HepG2 (cell line): ENCODE measurements at regions not wholly inside any gene's neighbourhood (a gene's known extent, or its start where the extent isn't known, plus 50 kb on each side); places are given as distances from the start of the nearest gene placed in this dataset.

Experiments
- ATAC-seq: fragments of 200-7000 bp; cut with Tn5 transposase; 3 replicates; pipeline ENCODE4 v1.9.1; 2020; ENCODE audit warnings: mild to moderate bottlenecking, moderate library complexity
- BruUV-seq: library from RNA; stranded (reverse); fragments of 400-500 nt; replicated peaks from 2 replicates; lab custom pipeline; 2021; lab: Mats Ljungman, UMichigan
- CTCF ChIA-PET: fragments of 300-600 bp; formaldehyde crosslinking; extraction: SDS; loops from one replicate; lab custom pipeline; 2021; ENCODE audit warnings: low total read pairs, inconsistent platforms, low intra/inter-chr PET ratio; lab: Yijun Ruan, JAX
- POLR2A ChIA-PET: fragments of 350-600 bp; sonication (Branson Sonifier 250); formaldehyde crosslinking; loops from one replicate; lab custom pipeline; 2020; ENCODE audit warnings: antibody characterized with exemption, inconsistent platforms; lab: Yijun Ruan, JAX
- DNase-seq: peaks from one replicate; pipeline ENCODE4 v3.0.0-alpha.2; 2015; ENCODE audit warnings: low spot score
- FAIRE-seq: peaks from 3 replicates; lab custom pipeline; 2011; peaks lifted over from hg19 to GRCh38; lab: Jason Lieb, UNC
- H2AFZ ChIP-seq: one replicate; pipeline ENCODE4 v1.6.1; 2011; ENCODE audit warnings: low read length, inconsistent platforms
- H3K27ac ChIP-seq: fragments of 300-600 bp; 3 replicates; pipeline ENCODE4 v1.8.0; 2011; ENCODE audit warnings: mixed run types, mild to moderate bottlenecking, mixed read lengths, low read length, inconsistent platforms; ENCODE audit not compliant: insufficient read depth; ENCODE audit errors: extremely low read length
- H3K27me3 ChIP-seq, 2 experiments: fragments of 200-600 bp in 1 of 2; 2 replicates in 1 of 2; 3 replicates in 1 of 2; pipeline versions ENCODE4 v1.6.0 to v1.8.0; 2011; ENCODE audit warnings: low read length in 2 of 2, mild to moderate bottlenecking in 2 of 2, moderate library complexity in 2 of 2, inconsistent platforms in 1 of 2; ENCODE audit not compliant: insufficient read depth in 2 of 2, control insufficient read depth in 1 of 2
- H3K36me3 ChIP-seq, 2 experiments: fragments of 200-600 bp in 1 of 2; replicated peaks in 1 of 2; 2 replicates in 1 of 2; 3 replicates in 1 of 2; pipeline versions ENCODE4 v1.5.1 to v1.8.0; 2011; ENCODE audit warnings: low read length in 2 of 2, inconsistent platforms in 1 of 2; ENCODE audit not compliant: insufficient read depth in 2 of 2, control insufficient read depth in 1 of 2
- H3K4me1 ChIP-seq: 2 replicates; pipeline ENCODE4 v1.5.1; 2012; ENCODE audit warnings: low read length, inconsistent platforms; ENCODE audit not compliant: insufficient read depth
- H3K4me2 ChIP-seq: 2 replicates; pipeline ENCODE4 v1.6.0; 2011; ENCODE audit warnings: low read depth, low read length, inconsistent platforms
- H3K4me3 ChIP-seq, 3 experiments: fragments of 200-600 bp in 1 of 3; sonication (generic), shearing (Covaris generic) in 1 of 3; replicated peaks in 1 of 3; 2 replicates each; pipeline ENCODE4 v1.5.1; 2011 to 2016; ENCODE audit warnings: low read length in 3 of 3, inconsistent platforms in 2 of 3, low read depth in 2 of 3, mild to moderate bottlenecking in 2 of 3, control low read depth in 1 of 3, mixed read lengths in 1 of 3; ENCODE audit not compliant: insufficient read depth in 1 of 3
- H3K79me2 ChIP-seq: one replicate; pipeline ENCODE4 v1.6.1; 2011; ENCODE audit warnings: low read length, inconsistent platforms; ENCODE audit not compliant: insufficient read depth
- H3K9ac ChIP-seq: 2 replicates; pipeline ENCODE4 v1.6.0; 2011; ENCODE audit warnings: mild to moderate bottlenecking, low read depth, low read length, inconsistent platforms; ENCODE audit not compliant: insufficient read depth
- H3K9me3 ChIP-seq: 2 replicates; pipeline ENCODE4 v1.5.1; 2012; ENCODE audit warnings: mild to moderate bottlenecking, low read length
- H4K20me1 ChIP-seq: 2 replicates; pipeline ENCODE4 v1.6.0; 2011; ENCODE audit warnings: inconsistent platforms, mild to moderate bottlenecking, low read length, moderate library complexity; ENCODE audit not compliant: insufficient read depth
- ATAD3A ChIP-seq: sonication (generic); formaldehyde crosslinking; IDR thresholded peaks from 2 replicates; pipeline ENCODE4 v1.4.0; 2020; ENCODE audit warnings: missing genetic modification reagents
- HNF1A ChIP-seq, 2 experiments: sonication (generic) in 1 of 2; formaldehyde crosslinking in 1 of 2; IDR thresholded peaks; 2 replicates each; pipeline versions ENCODE4 v1.4.0 to v1.6.1; 2016 to 2020; ENCODE audit warnings: borderline replicate concordance in 1 of 2, low read depth in 1 of 2, mild to moderate bottlenecking in 1 of 2, missing genetic modification reagents in 1 of 2
- HOXA3 ChIP-seq: sonication (generic); formaldehyde crosslinking; IDR thresholded peaks from 2 replicates; pipeline ENCODE4 v1.5.0; 2020; ENCODE audit warnings: missing genetic modification reagents
- NR2F6 ChIP-seq, 2 experiments: IDR thresholded peaks; 2 replicates each; pipeline ENCODE4 v1.6.1; 2016; ENCODE audit warnings: antibody characterized with exemption in 1 of 2, mild to moderate bottlenecking in 1 of 2
- SMAD3 ChIP-seq: sonication (generic); formaldehyde crosslinking; IDR thresholded peaks from 2 replicates; pipeline ENCODE4 v1.4.0; 2020; ENCODE audit warnings: missing genetic modification reagents
- SOX5 ChIP-seq: IDR thresholded peaks from 2 replicates; pipeline ENCODE4 v1.6.1; 2016; ENCODE audit warnings: borderline replicate concordance
- ZBTB37 ChIP-seq: sonication (generic); formaldehyde crosslinking; IDR thresholded peaks from 2 replicates; pipeline ENCODE4 v1.4.0; 2020; ENCODE audit warnings: mild to moderate bottlenecking, missing genetic modification reagents
- ZNF335 ChIP-seq: sonication (generic); formaldehyde crosslinking; IDR thresholded peaks from 2 replicates; pipeline ENCODE4 v1.4.0; 2020; ENCODE audit warnings: missing genetic modification reagents
- ZNF367 ChIP-seq: sonication (generic); formaldehyde crosslinking; IDR thresholded peaks from 2 replicates; pipeline ENCODE4 v1.4.0; 2020; ENCODE audit warnings: missing genetic modification reagents, borderline replicate concordance
- ZNF574 ChIP-seq: sonication (generic); formaldehyde crosslinking; IDR thresholded peaks from 2 replicates; pipeline ENCODE4 v1.4.0; 2020; ENCODE audit warnings: missing genetic modification reagents
- ZNF780A ChIP-seq: sonication (generic); formaldehyde crosslinking; IDR thresholded peaks from 2 replicates; pipeline ENCODE4 v1.8.0; 2022; ENCODE audit warnings: mild to moderate bottlenecking, missing genetic modification reagents, moderate library complexity
- WGBS: methylation state at CpG from one replicate; pipeline ENCODE4 v1.1.6; 2017; ENCODE audit warnings: low lambda C conversion rate; 5-methylcytosine and 5-hydroxymethylcytosine counted together
- in situ Hi-C: cut with HindIII; loops from 2 replicates; pipeline ENCODE4 v1.10.0; 2017; ENCODE audit warnings: low pct_unique_long_range_greater_than_20kb; ENCODE audit not compliant: extremely low pct_ligation_motif_present
- intact Hi-C: fragments of 100-400 bp; cut with micrococcal nuclease; formaldehyde crosslinking; loops from one replicate; pipeline ENCODE4 v1.10.0; 2022; ENCODE audit not compliant: unreplicated experiment

GRCh38 chr2:180662941-180663471, 317.4 kb upstream of the UBE2E3 start:
- WGBS = 3% methylated on average over 3 of the region's 3 CpGs
- intact Hi-C loops (no loop called here), in situ Hi-C loops (no loop called here)
- Histone ChIP-seq H2AFZ (no peak overlapping the region), H3K36me3 (no peaks in the 10 kb centered on the region), H4K20me1 (no peaks in the 10 kb centered on the region), H3K79me2 (no peaks in the 10 kb centered on the region), H3K4me2 (no peak overlapping the region), H3K9me3 (no peaks in the 10 kb centered on the region), H3K27ac (no peak overlapping the region), H3K27me3 (no peaks in the 10 kb centered on the region; a peak in 1 of 5 replicates), H3K9ac (no peak overlapping the region), H3K4me1 (peaks cover 7% of the 10 kb centered on the region), H3K4me3 (no peak overlapping the region)
- ATAC-seq (no peak), DNase-seq (no peak), FAIRE-seq (no peak)
- POLR2A ChIA-PET = no interaction called here
- no TSS peak for BruUV-seq
- no peak for TF ChIP-seq ZNF780A
- TF ChIP-seq ZBTB37 = no peak
- TF ChIP-seq SOX5 = no peak
- TF ChIP-seq ZNF367 (CRISPR knock-in tag) = no peak
- CTCF ChIA-PET = no interaction called here

- H3K27me3 ChIP-seq = no peaks in the 10 kb centered on the region; a peak in 1 of 5 replicates
- H3K79me2 ChIP-seq = no peaks in the 10 kb centered on the region
- no peak for FAIRE-seq
- H3K4me2 ChIP-seq = no peak overlapping the region
- POLR2A ChIA-PET = no interaction called here
- peaks cover 7% of the 10 kb centered on the region for H3K4me1 ChIP-seq
- no peak for ATAC-seq
- no peak overlapping the region for H3K9ac ChIP-seq
- intact Hi-C loops = no loop called here
- no TSS peak for BruUV-seq
- in situ Hi-C loops = no loop called here
- WGBS = 0% methylated on average over 1 of the region's 1 CpG
- no peak for DNase-seq
- no peak overlapping the region for H3K4me3 ChIP-seq
- CTCF ChIA-PET = no interaction called here
- no peaks in the 10 kb centered on the region for H4K20me1 ChIP-seq
- no peaks in the 10 kb centered on the region for H3K9me3 ChIP-seq
- H2AFZ ChIP-seq = no peak overlapping the region
- no peak overlapping the region for H3K27ac ChIP-seq
- no peaks in the 10 kb centered on the region for H3K36me3 ChIP-seq
- TF ChIP-seq HNF1A (IDR thresholded peaks at IDR 0.05; ENCODE audit: low read depth) = no peak
- no peak for TF ChIP-seq HNF1A (CRISPR knock-in tag; IDR thresholded peaks at IDR 0.05; ENCODE audit: borderline replicate concordance)
- TF ChIP-seq HOXA3 (CRISPR knock-in tag) = no peak
- no peak for TF ChIP-seq ZNF335
- TF ChIP-seq SMAD3 (CRISPR knock-in tag) = no peak
- TF ChIP-seq ZNF574 = no peak
- TF ChIP-seq NR2F6 (IDR thresholded peaks at IDR 0.05) = no peak
- no peak for TF ChIP-seq NR2F6 (CRISPR knock-in tag; IDR thresholded peaks at IDR 0.05)
- TF ChIP-seq ATAD3A (CRISPR knock-in tag) = no peak
Observed at GRCh38 chr2:180662521-180662920, 317.9 kb upstream of the UBE2E3 start.
